ENCODE measurements at regions not wholly inside any gene's neighbourhood (a gene's known extent, or its start where the extent isn't known, plus 50 kb on each side); places are given as distances from the start of the nearest gene placed in this dataset.

GRCh38 chr6:156455847-156456246 lies 321.3 kb upstream of the ARID1B start:
- Histone ChIP-seq H3K27ac (no peak overlapping the region), H3K4me3 (no peak overlapping the region), H3K27me3 (no peaks in the 10 kb centered on the region), H3K36me3 (no peaks in the 10 kb centered on the region), H3K9me3 (no peaks in the 10 kb centered on the region), H3K4me1 (no peaks in the 10 kb centered on the region)
- TF ChIP-seq CTCF (IDR thresholded peaks at IDR 0.05), result no peak
- no peak for DNase-seq (ENCODE audit: low spot score in 2 of 2)
- intact Hi-C loops (cut with DNase I), result loop anchor here (5.0 kb wide), 1 partner anchor 54 kb away; no protein-coding TSS in a partner anchor

GRCh38 chr6:156454867-156455266 lies 322.3 kb upstream of the ARID1B start:
- H3K9me3 ChIP-seq, result no peaks in the 10 kb centered on the region
- DNase-seq (ENCODE audit: low spot score in 2 of 2), result no peak

GRCh38 chr6:156451726-156452125 lies 325.5 kb upstream of the ARID1B start:
- intact Hi-C loops (cut with DNase I), result no loop called here
- no peaks in the 10 kb centered on the region for H3K27me3 ChIP-seq
- no peak overlapping the region for H3K27ac ChIP-seq
- H3K4me1 ChIP-seq, result no peaks in the 10 kb centered on the region
- H3K9me3 ChIP-seq, result no peaks in the 10 kb centered on the region
- no peak overlapping the region for H3K4me3 ChIP-seq
- no peaks in the 10 kb centered on the region for H3K36me3 ChIP-seq
- no peak for DNase-seq (ENCODE audit: low spot score in 2 of 2)
- TF ChIP-seq CTCF (IDR thresholded peaks at IDR 0.05), result no peak

More at GRCh38 chr6:156454867-156455266, 322.3 kb upstream of the ARID1B start:
- no peaks in the 10 kb centered on the region for H3K4me1 ChIP-seq
- intact Hi-C loops (cut with DNase I), result loop anchor here (5.0 kb wide), 1 partner anchor 53 kb away; no protein-coding TSS in a partner anchor
- no peak overlapping the region for H3K4me3 ChIP-seq
- no peak for TF ChIP-seq CTCF (IDR thresholded peaks at IDR 0.05)
- H3K27me3 ChIP-seq, result no peaks in the 10 kb centered on the region
- H3K36me3 ChIP-seq, result no peaks in the 10 kb centered on the region
- no peak overlapping the region for H3K27ac ChIP-seq

- no peak for DNase-seq (ENCODE audit: low spot score in 2 of 2)
- intact Hi-C loops (cut with DNase I), result no loop called here
- Histone ChIP-seq H3K27me3 (no peaks in the 10 kb centered on the region), H3K4me1 (no peaks in the 10 kb centered on the region), H3K36me3 (no peaks in the 10 kb centered on the region), H3K9me3 (no peaks in the 10 kb centered on the region), H3K27ac (no peak overlapping the region), H3K4me3 (no peak overlapping the region)
- no peak for TF ChIP-seq CTCF (IDR thresholded peaks at IDR 0.05)
These were observed 326.1 kb upstream of the ARID1B start for GRCh38 chr6:156451088-156451487.

GRCh38 chr6:156450421-156450820 lies 326.8 kb upstream of the ARID1B start:
- no peak for TF ChIP-seq CTCF (IDR thresholded peaks at IDR 0.05)

GRCh38 chr6:156449569-156449968 lies 327.6 kb upstream of the ARID1B start:
- Histone ChIP-seq H3K4me1 (no peaks in the 10 kb centered on the region), H3K9me3 (no peaks in the 10 kb centered on the region), H3K36me3 (no peaks in the 10 kb centered on the region), H3K27ac (no peak overlapping the region), H3K4me3 (no peak overlapping the region), H3K27me3 (no peaks in the 10 kb centered on the region)
- no peak for TF ChIP-seq CTCF (IDR thresholded peaks at IDR 0.05)
- no peak for DNase-seq (ENCODE audit: low spot score in 2 of 2)
- intact Hi-C loops (cut with DNase I), result no loop called here

More at GRCh38 chr6:156450421-156450820, 326.8 kb upstream of the ARID1B start:
- Histone ChIP-seq H3K4me3 (no peak overlapping the region), H3K4me1 (no peaks in the 10 kb centered on the region), H3K9me3 (no peaks in the 10 kb centered on the region), H3K27ac (no peak overlapping the region), H3K27me3 (no peaks in the 10 kb centered on the region), H3K36me3 (no peaks in the 10 kb centered on the region)
- intact Hi-C loops (cut with DNase I), result no loop called here
- no peak for DNase-seq (ENCODE audit: low spot score in 2 of 2)

Data from ascending aorta (tissue), 2 donors.